ENCODE measurements at regions not wholly inside any gene's neighbourhood (a gene's known extent, or its start where the extent isn't known, plus 50 kb on each side); places are given as distances from the start of the nearest gene placed in this dataset.
"Not testable (repeated sequence)": the region's sequence is repeated elsewhere in the genome, so short reads cannot be mapped to it uniquely, and the experiment has no call there.

DNA sequence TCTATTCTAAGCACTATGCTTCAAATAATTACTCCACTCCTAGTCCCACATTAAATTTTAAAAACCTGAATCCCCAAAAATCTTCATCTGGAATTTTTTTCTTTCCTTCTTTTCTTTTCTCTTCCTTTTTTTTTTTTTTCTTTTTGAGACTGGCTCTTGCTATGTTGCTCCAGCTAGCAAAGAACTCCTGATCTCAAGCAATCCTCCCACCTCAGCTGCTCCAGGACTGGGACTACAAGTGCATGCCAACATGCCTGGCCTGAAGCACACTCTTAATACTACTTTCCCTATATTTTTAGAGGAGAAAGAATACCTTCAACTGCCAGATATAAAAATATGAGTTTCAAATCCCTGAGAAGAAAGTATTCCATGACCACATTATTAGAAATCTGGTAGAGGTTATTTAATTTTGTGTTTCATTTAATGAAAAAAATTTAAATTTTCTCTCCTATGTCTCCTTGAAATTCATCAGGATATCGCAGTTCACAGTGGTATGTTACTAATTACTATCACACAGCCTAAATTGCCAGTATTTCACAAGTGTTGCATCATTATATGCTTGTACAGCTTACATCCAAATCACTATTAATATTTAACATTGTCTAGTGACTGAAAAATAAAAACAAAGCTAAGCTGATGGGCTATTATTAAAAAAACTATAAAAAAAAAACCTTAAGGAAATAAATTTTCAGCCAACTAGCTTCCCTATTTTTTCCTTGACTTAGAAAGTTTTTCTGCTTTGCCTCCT lies 227.8 kb downstream of the NAF1 start:
- no peak for DNase-seq

DNA sequence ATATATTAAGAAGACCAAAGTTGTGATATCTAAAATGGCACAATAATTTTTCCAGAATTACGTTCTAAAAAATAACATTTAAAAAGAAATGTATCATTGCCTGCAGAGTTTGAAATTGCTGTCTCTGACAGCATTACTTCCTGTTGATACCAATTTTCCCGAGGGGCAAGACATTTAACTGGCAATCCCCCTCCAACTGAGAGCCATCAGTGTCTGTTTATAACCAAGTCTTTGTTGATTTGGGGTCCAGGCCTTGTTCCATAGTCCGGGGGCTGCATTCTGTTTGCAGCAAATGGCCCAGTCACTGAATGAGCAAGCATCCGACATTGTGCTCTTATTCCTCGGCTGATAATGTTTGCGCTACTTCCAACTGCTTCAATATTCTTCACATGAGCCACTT lies 231.5 kb downstream of the NAF1 start:
- DNase-seq = no peak

DNA sequence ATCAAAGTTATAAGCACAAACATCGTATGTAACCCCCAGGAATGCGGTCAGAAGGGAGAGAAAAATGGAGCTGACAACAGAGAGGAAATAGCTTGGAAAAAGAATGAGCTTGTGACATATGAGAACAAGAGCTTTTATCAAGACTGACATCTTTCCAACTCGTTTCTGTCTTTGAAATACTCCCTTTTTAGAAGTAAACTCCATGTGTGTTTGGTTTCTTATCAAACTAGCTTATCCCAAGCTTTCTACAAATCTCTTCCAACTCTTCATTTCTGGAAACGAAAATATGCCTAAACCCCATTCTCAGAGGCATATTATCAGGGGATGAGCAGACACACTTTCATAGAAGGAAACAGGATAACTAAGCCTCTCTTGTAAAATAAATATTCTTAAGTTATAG lies 235.4 kb downstream of the NAF1 start:
- no peak for DNase-seq

DNA sequence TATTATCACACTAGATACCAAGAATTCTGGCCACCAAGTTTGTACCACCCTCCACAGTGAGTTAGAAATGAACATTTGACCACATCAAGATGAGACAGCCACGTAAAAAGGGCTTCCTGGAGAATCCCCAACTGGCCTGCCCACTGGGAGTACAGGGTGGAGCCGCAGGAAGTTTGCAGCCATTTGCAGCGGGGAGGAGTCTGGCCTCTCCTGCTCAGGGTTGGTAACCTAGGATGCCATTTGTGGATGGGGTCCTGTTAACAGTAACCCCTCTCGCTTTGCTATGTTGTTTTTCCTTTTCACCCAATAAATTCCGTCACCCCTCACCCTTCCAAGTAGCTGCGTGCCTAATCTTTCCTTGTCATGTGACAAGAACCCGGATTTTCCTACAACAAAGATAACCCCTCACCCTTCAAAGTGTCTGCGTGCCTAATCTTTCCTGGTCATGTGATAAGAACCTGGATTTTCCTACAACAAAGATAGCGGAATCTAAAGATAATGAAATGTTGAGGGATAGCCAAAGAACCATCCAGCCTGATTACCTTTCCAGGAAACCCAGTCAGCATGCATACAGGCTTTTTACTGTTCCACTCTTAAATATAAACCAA lies 245.4 kb downstream of the NAF1 start:
- no peak for DNase-seq

DNA sequence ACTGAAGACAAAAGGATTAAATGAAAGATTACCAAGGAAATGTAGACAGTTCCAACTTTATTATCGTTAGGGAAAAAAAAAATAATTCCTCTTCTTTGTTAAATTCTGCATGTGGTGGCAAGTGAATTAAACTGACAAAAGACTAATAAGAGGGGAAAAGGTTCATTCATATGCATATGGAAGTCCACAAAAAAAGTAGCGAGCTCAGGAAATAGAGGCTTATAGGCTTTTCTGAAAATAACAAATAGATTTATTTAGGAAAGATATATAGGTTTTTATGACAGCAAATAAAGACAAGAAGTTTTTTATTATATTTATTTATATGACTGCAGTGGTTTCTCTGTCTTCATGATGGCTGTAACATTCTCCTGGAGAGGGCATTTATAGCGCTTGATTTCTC lies 246.0 kb downstream of the NAF1 start:
- no peak for DNase-seq

DNA sequence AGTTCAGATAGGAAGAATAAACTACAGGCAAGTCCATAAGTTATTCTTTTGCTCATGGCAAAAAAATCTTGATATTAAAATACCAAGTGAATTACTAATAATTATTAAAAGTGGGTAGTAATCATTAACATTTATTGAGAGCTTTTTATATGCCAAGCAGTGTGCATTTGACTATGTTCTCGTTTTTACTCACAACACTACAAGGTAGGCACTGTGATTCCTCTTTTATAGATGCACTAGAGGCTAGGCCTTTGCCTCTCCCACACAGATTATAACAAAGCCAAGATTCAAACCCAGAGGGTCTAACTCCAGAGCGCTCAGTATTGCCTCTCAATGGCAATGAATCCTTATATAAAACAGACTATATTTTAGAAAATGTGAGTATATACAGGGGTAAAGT lies 254.2 kb downstream of the NAF1 start:
- DNase-seq = no peak

DNA sequence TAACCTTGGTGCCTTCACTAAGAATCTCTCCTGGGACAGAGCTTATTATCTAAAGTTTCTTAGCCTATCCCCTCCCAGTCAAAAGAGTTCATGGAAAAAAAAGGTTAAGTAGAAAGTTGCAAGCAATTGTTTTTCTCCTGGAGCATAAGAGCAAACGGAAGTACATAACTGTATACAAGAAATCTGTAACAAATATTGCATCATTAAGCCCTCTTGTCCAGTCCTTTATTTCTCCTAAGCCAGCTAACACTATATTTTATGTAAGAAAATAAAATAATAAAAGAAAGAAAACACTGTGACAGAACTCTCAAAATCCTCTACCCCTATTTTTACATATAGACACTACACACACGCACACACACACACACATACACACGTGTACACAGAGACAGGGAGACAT lies 255.3 kb downstream of the NAF1 start:
- no peak for DNase-seq

DNA sequence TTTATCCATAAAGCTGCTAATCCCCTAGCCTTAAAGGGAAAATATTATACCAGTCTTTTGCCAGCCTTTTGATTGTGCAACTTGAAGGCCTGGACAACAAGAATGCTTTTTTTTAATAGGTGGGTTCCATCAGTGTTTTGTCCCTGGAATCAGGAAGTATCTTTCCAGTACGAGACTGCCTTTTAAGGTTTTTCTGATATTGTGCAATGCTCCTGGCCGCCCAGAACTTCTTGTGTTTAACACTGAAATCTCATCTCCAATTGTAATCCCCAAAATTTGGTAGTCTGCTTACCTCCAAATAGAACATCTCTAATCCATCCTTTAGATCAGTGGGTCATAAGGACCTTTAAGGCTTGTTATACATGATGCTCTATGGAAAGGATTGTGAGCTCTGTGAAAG lies 256.7 kb downstream of the NAF1 start:
- DNase-seq = no peak

DNA sequence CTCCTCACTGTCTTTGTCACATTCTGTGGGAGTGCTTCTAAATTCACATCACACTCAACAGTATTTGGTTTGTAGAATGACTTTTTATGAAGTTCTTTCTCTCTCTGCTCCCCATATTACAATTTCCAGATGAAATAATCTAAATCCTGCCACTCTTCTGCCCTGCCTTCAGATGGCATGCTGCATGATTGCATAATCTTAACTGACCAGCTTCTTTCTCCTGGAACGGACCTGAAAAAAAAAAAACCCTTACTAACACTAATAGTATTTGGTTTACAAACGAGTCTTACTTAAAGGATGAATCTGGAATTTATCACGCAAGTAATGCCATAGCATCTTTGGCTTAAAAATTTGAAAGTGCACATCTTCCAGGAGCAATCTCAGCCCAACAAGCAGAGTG lies 272.3 kb downstream of the NAF1 start:
- no peak for DNase-seq

DNA sequence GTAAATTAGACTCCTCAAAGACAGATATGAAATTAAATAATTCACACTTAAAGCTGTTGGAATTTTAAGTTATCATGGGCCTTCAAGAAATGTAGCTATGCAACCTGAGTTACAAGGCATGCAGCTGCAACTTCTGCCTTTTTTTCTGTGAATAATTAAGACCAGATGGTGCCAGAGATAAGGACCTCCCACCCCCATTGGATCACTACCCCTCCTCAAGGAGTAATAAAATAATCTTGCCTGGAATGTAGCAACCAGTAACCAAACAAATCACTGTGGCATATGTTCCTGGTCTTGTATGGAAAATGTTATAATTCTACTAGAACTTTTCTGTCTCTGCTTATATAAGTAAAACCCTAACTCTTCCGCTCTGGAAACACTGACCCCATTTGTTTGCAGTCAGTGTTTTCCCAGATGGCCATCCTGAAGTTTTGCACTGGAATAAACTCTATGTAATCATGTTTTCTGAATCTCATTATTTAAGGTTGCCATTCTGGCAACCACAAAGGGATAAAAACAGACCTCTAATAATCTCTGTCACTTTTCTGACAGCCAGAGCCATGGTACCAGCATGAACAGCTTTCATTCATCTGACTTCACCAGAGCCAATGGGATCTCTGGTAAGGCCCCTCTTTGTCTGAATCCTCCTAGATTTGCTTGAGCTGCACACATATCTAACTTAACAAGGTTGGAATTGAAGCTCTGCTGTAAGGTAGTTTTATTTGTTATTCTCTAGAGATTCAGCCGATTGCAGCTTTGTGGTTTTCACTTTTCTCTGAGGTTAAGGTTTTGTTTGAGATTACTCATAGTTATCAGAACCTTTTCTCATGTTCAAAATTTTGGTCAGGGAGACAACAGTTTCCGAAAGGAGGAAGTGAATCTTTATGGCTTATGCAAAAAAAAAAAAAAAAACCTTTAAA lies 274.6 kb downstream of the NAF1 start:
- no peak for DNase-seq

DNA sequence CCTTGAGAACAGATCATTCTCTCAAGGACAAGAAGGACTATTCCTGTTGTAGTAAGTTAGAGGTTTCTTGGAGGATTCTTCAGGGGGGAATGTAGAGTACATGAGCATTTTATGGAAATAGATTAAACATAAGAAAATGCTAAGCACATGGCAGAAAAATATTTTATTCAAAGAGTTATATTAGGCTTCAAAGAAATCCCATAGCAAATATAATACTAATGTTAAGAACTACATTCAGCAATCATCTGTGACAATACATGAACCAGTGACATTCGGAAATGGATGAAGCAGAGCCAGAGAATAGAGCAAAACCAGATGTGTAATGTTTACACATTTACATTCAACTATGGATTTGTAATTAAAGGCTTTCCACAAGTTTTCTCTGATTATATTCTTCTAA lies 288.6 kb downstream of the NAF1 start:
- no peak for DNase-seq

DNA sequence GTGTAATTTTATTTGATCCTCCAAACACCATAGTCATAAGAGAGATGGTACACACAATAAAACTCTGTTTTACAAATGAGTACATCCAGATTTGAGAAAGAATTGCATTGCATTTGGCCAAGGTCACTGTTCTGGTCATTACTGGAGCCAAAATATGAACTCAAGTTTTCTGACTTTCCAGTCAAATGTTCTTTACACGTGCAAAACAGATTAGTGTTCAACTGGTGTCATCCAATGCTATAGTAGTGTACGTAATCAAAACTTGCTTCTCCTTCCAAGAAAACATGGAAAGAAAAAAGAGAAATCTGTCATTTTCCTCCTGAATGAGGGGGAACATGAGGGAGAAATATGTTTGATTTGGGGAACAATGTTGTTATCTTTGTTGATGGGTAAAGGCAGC lies 291.9 kb downstream of the NAF1 start:
- DNase-seq = no peak

DNA sequence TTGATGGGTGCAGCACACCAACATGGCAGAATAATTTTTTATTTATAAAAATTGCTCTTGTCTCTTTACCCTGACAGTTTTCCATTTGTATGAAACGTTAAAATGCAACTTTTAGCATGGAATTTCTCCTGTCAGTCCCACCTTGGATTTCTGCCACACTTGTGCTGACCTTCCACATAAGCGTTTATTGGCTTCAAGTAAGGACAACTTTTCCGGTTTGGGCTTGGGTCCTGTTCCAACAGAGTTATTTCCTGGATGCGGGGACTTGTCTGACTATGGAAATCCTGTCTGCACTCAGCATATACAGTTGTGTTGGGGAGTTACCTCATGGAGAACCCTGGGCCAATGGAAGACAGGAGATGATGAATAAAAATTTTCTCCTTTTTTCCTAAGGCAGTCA lies 294.7 kb downstream of the NAF1 start:
- no peak for DNase-seq

DNA sequence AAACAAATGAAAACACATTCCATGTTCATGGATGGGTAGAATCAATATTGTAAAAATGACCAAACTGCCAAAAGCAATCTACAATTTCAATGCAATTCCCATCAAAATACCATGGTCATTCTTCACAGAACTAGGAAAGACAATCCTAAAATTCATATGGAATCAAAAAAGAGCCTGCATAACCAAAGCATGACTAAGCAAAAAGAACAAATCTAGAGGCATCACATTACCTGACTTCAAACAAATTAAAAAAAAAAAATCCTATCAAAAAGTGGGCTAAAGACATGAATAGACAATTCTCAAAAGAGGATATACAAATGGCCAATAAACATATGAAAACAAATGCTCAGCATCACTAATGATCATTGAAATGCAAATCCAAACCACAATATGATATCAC lies 297.5 kb downstream of the NAF1 start:
- no peak for DNase-seq

DNA sequence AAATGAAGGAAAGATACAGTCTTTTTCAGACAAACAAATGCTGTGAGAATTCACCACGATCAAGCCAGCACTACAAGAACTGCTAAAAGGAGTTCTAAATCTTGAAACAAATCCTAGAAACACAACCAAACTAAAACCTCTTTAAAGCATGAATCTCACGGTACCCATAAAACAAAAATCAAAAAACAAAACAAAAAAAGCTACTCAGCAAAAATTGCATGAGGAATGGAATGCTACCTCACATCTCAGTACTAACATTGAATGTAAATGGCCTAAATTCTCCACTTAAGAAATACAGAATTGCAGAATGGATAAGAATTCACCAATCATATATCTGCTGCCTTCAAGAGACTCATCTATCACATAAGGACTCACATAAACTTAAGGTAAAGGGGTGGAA lies 300.1 kb downstream of the NAF1 start:
- DNase-seq = no peak

DNA sequence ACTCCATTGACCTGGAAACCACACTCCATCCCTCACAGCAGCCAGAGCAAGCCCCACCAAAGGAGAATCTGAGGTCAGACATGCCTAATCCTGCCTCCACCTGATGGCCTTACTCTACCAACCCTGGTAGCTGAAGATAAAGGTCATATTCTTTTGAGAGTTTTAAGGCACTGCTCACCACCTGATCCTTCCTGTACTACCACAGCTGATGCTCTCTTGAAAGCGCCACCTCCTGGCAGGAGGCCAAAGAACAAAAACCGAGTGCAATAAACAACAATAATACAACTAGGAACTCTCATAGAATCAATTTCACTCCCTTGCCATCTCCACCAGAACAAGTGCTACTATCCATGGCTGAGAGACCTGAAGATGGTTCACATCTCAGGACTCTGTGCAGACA lies 301.6 kb downstream of the NAF1 start:
- no peak for DNase-seq

DNA sequence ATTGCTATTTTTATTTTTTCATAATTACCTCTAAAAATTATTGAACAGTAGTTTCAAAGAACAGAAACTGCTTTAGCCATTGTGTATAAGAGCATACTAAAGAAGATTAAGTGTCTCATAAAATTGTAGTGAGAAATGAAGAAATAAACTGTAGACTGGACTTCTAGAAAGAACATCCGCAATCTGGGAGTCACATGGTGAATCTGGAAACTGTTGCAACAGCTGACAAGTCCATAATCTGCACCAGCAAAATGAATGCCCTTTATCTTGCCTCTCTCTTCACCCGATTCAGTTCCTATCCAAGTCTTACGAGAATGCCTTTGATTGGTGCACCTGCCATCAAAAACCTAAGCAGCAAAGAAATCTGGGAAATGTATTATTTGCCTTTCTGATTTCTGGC lies 312.9 kb downstream of the NAF1 start:
- DNase-seq = no peak

DNA sequence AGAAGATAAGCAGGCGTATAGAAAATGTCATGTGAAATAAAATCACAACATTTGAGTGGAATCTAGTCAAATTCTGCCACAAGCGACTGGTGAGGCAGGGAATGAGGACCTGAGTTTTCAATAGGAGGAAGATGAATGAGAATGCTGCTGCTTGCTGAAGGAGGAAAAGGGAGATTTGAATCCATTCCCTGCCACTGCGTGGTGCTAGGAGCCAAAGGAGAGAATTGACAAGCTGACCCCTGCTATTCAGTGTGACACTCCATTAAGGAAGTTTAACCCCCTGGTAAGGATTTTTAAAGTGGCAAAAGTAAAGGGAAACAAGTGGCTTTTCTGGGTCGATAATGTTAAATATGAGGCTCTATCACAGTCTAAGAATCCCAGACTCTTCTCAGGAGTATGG lies 314.0 kb downstream of the NAF1 start:
- no peak for DNase-seq

DNA sequence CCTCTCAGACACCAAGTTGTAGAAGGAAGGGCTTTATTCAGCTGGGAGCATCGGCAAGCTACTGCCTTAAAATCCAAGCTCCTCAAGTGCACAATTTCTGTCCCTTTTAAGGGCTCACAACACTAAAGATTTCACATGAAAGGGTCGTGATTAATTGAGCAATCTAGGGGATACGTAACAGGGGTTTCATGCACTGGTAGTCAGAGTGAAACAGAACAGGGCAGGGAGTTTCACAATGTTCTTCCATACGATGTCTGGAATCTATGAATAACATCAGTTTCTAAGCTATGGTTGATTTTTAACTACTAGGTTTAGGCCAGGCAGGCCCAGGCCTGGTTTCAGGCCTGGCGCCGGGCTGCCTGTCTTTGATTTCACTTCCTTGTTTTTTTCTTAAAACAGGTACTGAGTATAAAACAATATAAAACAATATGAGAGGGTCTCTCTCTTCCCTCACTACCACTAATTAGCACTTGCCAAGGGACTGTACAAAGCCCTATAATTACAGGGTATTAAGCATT lies 315.4 kb downstream of the NAF1 start:
- not testable (repeated sequence) for DNase-seq

DNA sequence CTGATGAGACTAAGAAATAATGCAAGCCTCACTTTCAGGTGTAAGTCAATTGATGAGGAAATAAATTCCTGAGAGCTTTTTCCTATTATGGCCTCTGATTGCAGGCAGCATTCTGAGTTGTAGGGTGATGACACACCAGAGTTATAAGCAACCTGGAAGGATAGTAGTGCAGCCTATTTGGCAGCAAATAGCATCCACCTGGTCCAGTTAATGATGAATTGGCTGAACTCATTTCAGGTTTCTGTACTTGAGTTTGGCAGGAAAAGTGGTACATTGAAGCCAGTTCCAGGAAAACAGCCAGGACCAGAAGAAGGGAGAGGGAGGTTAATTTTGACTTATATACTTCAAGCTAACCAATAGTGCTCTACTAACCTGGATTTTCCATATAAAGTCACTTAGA lies 316.8 kb downstream of the NAF1 start:
- no peak for DNase-seq

DNA sequence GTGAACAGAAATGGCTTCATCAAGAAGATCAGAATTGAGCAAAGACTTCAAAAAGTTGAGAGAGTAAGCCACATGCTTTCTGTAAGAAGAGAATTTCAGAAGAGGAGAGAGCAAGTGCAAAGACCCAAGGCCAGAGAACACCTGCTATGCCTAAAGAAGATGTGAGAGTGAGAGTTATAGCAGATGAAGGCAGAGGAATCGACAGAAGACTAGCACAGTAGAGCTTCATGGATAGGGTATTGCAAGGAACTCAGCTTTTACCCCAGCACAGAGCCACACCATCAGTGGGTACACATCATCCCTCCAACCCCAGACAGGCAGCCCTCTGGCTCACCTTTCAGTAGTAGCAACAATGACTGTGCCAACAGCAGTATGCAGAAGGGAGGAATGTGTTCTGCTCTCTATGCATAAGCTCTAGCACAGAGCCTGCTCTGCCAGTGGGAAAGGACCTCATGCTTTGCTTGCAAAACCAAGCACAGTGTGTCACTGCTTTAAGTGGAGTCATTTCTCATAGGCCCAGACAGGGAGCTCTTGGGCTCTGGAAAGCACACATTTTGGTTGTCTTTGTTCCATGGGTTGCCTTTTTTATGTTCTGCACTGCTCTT lies 318.6 kb downstream of the NAF1 start:
- DNase-seq = no peak

DNA sequence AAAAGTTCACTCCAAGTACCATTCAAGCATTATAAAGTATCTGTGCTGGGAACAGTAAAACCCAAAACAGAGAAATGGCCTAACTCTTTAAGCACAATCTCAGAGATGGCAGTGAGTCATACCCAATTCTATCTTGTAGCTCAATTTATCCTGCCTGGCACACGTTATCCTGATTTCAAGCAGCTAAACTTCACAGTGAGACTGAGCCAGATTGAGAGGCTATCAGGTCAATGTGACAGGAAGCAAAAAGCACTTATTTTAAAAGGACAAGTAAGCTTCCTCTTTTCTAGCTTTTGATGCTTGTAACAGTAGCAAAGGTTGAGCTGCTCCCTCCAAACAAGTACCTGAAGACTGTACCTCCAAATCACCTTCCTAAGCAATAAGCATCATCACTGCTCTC lies 324.9 kb downstream of the NAF1 start:
- DNase-seq = no peak

DNA sequence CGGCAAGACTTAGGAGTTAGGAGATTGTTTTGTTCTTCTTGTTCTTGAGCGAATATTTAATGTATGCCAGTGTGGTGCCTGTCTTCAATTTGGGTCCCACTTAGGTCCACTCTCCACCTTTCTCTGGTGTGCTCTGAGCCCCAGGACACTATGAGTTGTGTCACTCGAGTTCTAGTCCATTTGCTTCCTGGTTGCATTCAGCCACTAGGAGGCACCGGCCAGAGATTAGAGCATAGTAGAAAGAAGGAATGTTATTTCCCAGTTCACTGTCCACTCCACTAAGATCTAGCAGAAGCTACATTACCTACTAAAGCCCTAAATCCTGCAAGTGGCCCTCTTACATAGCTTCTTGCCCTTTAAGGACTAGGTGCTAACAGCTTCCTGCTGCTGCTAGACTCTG lies 326.9 kb downstream of the NAF1 start:
- DNase-seq = no peak

All from stimulated activated CD4-positive, alpha-beta T cell treated with anti-CD3 and anti-CD28 coated beads, Interleukin-2, amount 100 ng/mL, for 24 hours (primary cell).